ENCODE measurements at regions not wholly inside any gene's neighbourhood (a gene's known extent, or its start where the extent isn't known, plus 50 kb on each side); places are given as distances from the start of the nearest gene placed in this dataset.

- Histone ChIP-seq H3K4me1 (ENCODE audit: control insufficient read depth, insufficient read depth, low read length) (no peaks in the 10 kb centered on the region), H3K27me3 (ENCODE audit: control insufficient read depth, insufficient read depth, low read length) (no peaks in the 10 kb centered on the region), H3K36me3 (ENCODE audit: control insufficient read depth, insufficient read depth, low read length) (no peaks in the 10 kb centered on the region), H3K9ac (ENCODE audit: low read length) (no peak overlapping the region), H3K9me3 (ENCODE audit: control insufficient read depth, insufficient read depth, low read depth, low read length) (no peaks in the 10 kb centered on the region), H3K4me3 (ENCODE audit: low read depth, low read length) (no peak overlapping the region), H3K27ac (ENCODE audit: low read depth, low read length) (no peak overlapping the region)
These were observed 298.7 kb upstream of the KLF3 start for GRCh38 chr4:38365261-38365660.

- Histone ChIP-seq H3K4me3 (ENCODE audit: low read depth, low read length) (no peak overlapping the region), H3K27me3 (ENCODE audit: control insufficient read depth, insufficient read depth, low read length) (no peaks in the 10 kb centered on the region), H3K27ac (ENCODE audit: low read depth, low read length) (no peak overlapping the region), H3K4me1 (ENCODE audit: control insufficient read depth, insufficient read depth, low read length) (no peaks in the 10 kb centered on the region), H3K36me3 (ENCODE audit: control insufficient read depth, insufficient read depth, low read length) (no peaks in the 10 kb centered on the region), H3K9ac (ENCODE audit: low read length) (no peak overlapping the region), H3K9me3 (ENCODE audit: control insufficient read depth, insufficient read depth, low read depth, low read length) (no peaks in the 10 kb centered on the region)
These were observed 298.2 kb upstream of the KLF3 start for GRCh38 chr4:38365748-38366310.

GRCh38 chr4:38366456-38366855, 297.5 kb upstream of the KLF3 start:
- Histone ChIP-seq H3K4me3 (ENCODE audit: low read depth, low read length) (no peak overlapping the region), H3K36me3 (ENCODE audit: control insufficient read depth, insufficient read depth, low read length) (no peaks in the 10 kb centered on the region), H3K4me1 (ENCODE audit: control insufficient read depth, insufficient read depth, low read length) (no peaks in the 10 kb centered on the region), H3K27me3 (ENCODE audit: control insufficient read depth, insufficient read depth, low read length) (no peaks in the 10 kb centered on the region), H3K27ac (ENCODE audit: low read depth, low read length) (no peak overlapping the region), H3K9ac (ENCODE audit: low read length) (no peak overlapping the region), H3K9me3 (ENCODE audit: control insufficient read depth, insufficient read depth, low read depth, low read length) (no peaks in the 10 kb centered on the region)

GRCh38 chr4:38366997-38367396, 297.0 kb upstream of the KLF3 start:
- H3K36me3 ChIP-seq (ENCODE audit: control insufficient read depth, insufficient read depth, low read length), result no peaks in the 10 kb centered on the region
- no peaks in the 10 kb centered on the region for H3K4me1 ChIP-seq (ENCODE audit: control insufficient read depth, insufficient read depth, low read length)
- no peak overlapping the region for H3K4me3 ChIP-seq (ENCODE audit: low read depth, low read length)
- no peak overlapping the region for H3K9ac ChIP-seq (ENCODE audit: low read length)
- H3K9me3 ChIP-seq (ENCODE audit: control insufficient read depth, insufficient read depth, low read depth, low read length), result no peaks in the 10 kb centered on the region
- no peaks in the 10 kb centered on the region for H3K27me3 ChIP-seq (ENCODE audit: control insufficient read depth, insufficient read depth, low read length)
- H3K27ac ChIP-seq (ENCODE audit: low read depth, low read length), result no peak overlapping the region

- no peaks in the 10 kb centered on the region for H3K4me1 ChIP-seq (ENCODE audit: control insufficient read depth, insufficient read depth, low read length)
- H3K27ac ChIP-seq (ENCODE audit: low read depth, low read length), result no peak overlapping the region
- H3K9ac ChIP-seq (ENCODE audit: low read length), result no peak overlapping the region
- no peaks in the 10 kb centered on the region for H3K36me3 ChIP-seq (ENCODE audit: control insufficient read depth, insufficient read depth, low read length)
- no peaks in the 10 kb centered on the region for H3K27me3 ChIP-seq (ENCODE audit: control insufficient read depth, insufficient read depth, low read length)
- 0 out of 2 replicates have a peak, but pooled peaks cover 4% of the 10 kb centered on the region for H3K9me3 ChIP-seq (ENCODE audit: control insufficient read depth, insufficient read depth, low read depth, low read length)
- H3K4me3 ChIP-seq (ENCODE audit: low read depth, low read length), result no peak overlapping the region
These were observed 296.3 kb upstream of the KLF3 start for GRCh38 chr4:38367642-38368174.

DNA sequence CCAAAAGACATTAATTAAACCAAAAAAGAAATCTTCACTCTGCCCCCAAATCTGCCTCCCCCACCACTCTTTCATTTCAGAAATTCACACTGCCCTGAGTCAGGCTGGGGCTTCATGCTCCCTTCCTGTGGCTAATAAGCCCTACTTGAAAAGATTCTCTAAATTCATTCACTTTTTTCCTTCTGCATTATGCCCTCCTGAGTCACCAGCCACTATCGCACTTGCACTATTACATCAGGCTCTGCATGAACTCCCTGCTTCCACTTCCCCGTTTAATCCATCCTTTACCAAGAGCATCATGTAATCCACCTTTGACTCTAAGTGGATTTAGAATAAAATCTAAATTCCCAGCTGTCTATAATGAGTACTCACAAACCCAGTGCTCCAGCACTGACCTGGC, 295.4 kb upstream of the KLF3 start:
- Histone ChIP-seq H3K27me3 (ENCODE audit: control insufficient read depth, insufficient read depth, low read length) (no peaks in the 10 kb centered on the region), H3K4me3 (ENCODE audit: low read depth, low read length) (no peak overlapping the region), H3K4me1 (ENCODE audit: control insufficient read depth, insufficient read depth, low read length) (no peaks in the 10 kb centered on the region), H3K27ac (ENCODE audit: low read depth, low read length) (no peak overlapping the region), H3K9ac (ENCODE audit: low read length) (no peak overlapping the region), H3K36me3 (ENCODE audit: control insufficient read depth, insufficient read depth, low read length) (no peaks in the 10 kb centered on the region), H3K9me3 (ENCODE audit: control insufficient read depth, insufficient read depth, low read depth, low read length) (0 out of 2 replicates have a peak, but pooled peaks cover 4% of the 10 kb centered on the region)

DNA sequence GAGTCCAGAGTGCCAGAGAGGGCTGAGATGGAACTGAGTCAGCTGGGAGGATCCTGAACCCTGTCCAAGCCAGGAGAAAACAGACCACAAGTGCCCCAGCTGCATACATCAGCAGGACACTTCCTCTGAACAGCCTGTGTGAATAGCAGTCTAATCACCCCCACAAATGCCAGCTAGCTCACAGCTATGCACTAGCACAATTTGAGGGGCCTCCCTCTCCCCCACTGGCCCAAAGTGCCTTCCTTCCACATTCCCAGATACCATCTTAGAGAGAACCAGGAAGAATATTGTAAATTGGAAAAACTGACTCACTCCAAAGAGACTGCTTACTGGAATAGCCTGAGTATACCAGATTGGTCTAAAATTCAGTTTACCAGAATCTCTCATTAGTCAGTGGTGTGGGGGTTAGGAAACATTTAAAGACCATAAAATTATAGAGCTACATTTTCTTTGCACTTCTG, 292.6 kb upstream of the KLF3 start:
- H3K9me3 ChIP-seq (ENCODE audit: control insufficient read depth, insufficient read depth, low read depth, low read length), result 0 out of 2 replicates have a peak, but pooled peaks cover 4% of the 10 kb centered on the region
- no peaks in the 10 kb centered on the region for H3K4me1 ChIP-seq (ENCODE audit: control insufficient read depth, insufficient read depth, low read length)
- H3K36me3 ChIP-seq (ENCODE audit: control insufficient read depth, insufficient read depth, low read length), result no peaks in the 10 kb centered on the region
- no peaks in the 10 kb centered on the region for H3K27me3 ChIP-seq (ENCODE audit: control insufficient read depth, insufficient read depth, low read length)
- no peak overlapping the region for H3K27ac ChIP-seq (ENCODE audit: low read depth, low read length)
- no peak overlapping the region for H3K9ac ChIP-seq (ENCODE audit: low read length)
- no peak overlapping the region for H3K4me3 ChIP-seq (ENCODE audit: low read depth, low read length)

DNA sequence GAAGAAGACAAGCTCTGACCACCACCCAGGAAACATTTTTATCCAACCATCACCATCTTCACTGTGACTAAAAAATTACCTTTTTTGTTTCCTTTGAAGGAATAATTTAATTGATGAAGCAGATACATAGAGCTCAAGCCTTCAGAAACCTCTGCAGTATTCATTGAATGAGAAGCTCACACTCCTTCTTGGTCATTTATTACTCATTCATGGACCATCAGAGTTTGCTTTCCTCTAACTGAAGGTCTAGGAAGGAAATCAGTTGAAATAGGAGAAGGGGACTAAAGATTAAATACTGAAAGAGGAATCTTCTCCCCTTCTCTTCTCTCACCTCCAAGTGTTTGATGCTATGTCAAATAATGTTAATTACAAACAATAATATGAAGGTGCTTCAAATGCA, 290.6 kb upstream of the KLF3 start:
- Histone ChIP-seq H3K9ac (ENCODE audit: low read length) (no peak overlapping the region), H3K4me1 (ENCODE audit: control insufficient read depth, insufficient read depth, low read length) (no peaks in the 10 kb centered on the region), H3K36me3 (ENCODE audit: control insufficient read depth, insufficient read depth, low read length) (no peaks in the 10 kb centered on the region), H3K9me3 (ENCODE audit: control insufficient read depth, insufficient read depth, low read depth, low read length) (peaks cover 8% of the 10 kb centered on the region; the same call in 1 of the 2 replicates), H3K27ac (ENCODE audit: low read depth, low read length) (no peak overlapping the region), H3K4me3 (ENCODE audit: low read depth, low read length) (no peak overlapping the region), H3K27me3 (ENCODE audit: control insufficient read depth, insufficient read depth, low read length) (no peaks in the 10 kb centered on the region)

DNA sequence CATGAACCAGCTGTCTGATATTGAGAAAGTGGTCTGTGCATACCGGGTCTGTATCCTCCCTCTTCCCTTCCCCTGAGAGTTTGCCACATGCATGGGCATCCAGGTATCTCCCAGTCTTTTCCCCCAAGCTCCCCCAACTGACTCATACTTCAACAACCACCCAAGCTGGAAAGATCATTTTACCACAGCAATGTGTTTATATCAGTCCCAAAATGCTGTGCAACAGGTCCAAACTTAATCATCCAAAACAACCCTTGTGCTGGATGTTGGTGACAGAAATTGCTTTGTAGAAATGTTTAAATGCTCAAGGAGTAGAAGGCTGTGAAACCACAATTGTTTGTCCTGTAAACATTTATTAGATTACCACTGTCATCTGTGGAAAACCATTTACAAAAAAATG, 286.8 kb upstream of the KLF3 start:
- Histone ChIP-seq H3K4me1 (ENCODE audit: control insufficient read depth, insufficient read depth, low read length) (no peaks in the 10 kb centered on the region), H3K27me3 (ENCODE audit: control insufficient read depth, insufficient read depth, low read length) (no peaks in the 10 kb centered on the region), H3K9ac (ENCODE audit: low read length) (no peak overlapping the region), H3K4me3 (ENCODE audit: low read depth, low read length) (no peak overlapping the region), H3K36me3 (ENCODE audit: control insufficient read depth, insufficient read depth, low read length) (no peaks in the 10 kb centered on the region), H3K9me3 (ENCODE audit: control insufficient read depth, insufficient read depth, low read depth, low read length) (peaks cover 8% of the 10 kb centered on the region; the same call in 1 of the 2 replicates), H3K27ac (ENCODE audit: low read depth, low read length) (no peak overlapping the region)

DNA sequence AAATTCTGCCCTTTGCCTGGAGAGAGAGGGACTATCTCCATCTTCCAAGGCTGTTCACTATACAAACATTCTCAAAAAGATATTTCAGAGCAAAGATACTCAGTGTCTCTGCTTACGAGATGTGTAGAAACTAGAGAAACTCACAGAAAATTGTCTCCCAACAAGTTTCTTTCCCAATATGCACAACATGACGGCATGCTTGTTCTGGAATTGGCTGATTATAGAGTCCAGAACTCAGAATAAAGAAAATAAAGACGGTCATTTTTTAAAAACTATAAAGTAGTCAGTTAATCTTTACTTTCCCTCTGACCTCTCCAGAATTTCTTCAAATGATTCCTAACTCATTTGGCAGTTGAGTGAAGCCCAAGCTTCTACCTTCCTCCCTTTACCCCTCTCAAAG, 285.5 kb upstream of the KLF3 start:
- no peak overlapping the region for H3K27ac ChIP-seq (ENCODE audit: low read depth, low read length)
- H3K36me3 ChIP-seq (ENCODE audit: control insufficient read depth, insufficient read depth, low read length), result no peaks in the 10 kb centered on the region
- no peak overlapping the region for H3K4me3 ChIP-seq (ENCODE audit: low read depth, low read length)
- H3K4me1 ChIP-seq (ENCODE audit: control insufficient read depth, insufficient read depth, low read length), result no peaks in the 10 kb centered on the region
- H3K9me3 ChIP-seq (ENCODE audit: control insufficient read depth, insufficient read depth, low read depth, low read length), result peaks cover 4% of the 10 kb centered on the region; the same call in 1 of the 2 replicates
- H3K9ac ChIP-seq (ENCODE audit: low read length), result no peak overlapping the region
- H3K27me3 ChIP-seq (ENCODE audit: control insufficient read depth, insufficient read depth, low read length), result no peaks in the 10 kb centered on the region

GRCh38 chr4:38381788-38382187, 282.2 kb upstream of the KLF3 start:
- H3K9me3 ChIP-seq (ENCODE audit: control insufficient read depth, insufficient read depth, low read depth, low read length), result peaks cover 4% of the 10 kb centered on the region; the same call in 1 of the 2 replicates
- H3K4me1 ChIP-seq (ENCODE audit: control insufficient read depth, insufficient read depth, low read length), result no peaks in the 10 kb centered on the region
- no peak overlapping the region for H3K9ac ChIP-seq (ENCODE audit: low read length)
- no peak overlapping the region for H3K27ac ChIP-seq (ENCODE audit: low read depth, low read length)
- H3K27me3 ChIP-seq (ENCODE audit: control insufficient read depth, insufficient read depth, low read length), result no peaks in the 10 kb centered on the region
- H3K36me3 ChIP-seq (ENCODE audit: control insufficient read depth, insufficient read depth, low read length), result no peaks in the 10 kb centered on the region
- no peak overlapping the region for H3K4me3 ChIP-seq (ENCODE audit: low read depth, low read length)

Data from HUES6 (cell line).